ENCODE measurements at regions not wholly inside any gene's neighbourhood (a gene's known extent, or its start where the extent isn't known, plus 50 kb on each side); places are given as distances from the start of the nearest gene placed in this dataset.

- TF ChIP-seq CTCF (IDR thresholded peaks at IDR 0.05) (no peak), POLR2AphosphoS5 (IDR thresholded peaks at IDR 0.05) (no peak), POLR2A (IDR thresholded peaks at IDR 0.05) (no peak)
Observed at GRCh38 chr22:49100773-49101172, 726.9 kb downstream of the BRD1 start.
